Hepatocyte (in vitro differentiated cells): ENCODE measurements at regions not wholly inside any gene's neighbourhood (a gene's known extent, or its start where the extent isn't known, plus 50 kb on each side); places are given as distances from the start of the nearest gene placed in this dataset.

Source experiments
- DNase-seq: peaks from one replicate; pipeline ENCODE4 v3.0.0-alpha.2; 2016; ENCODE audit warnings: low spot score
- H2AFZ ChIP-seq: fragments of 200-600 bp; sonication (generic); 2 replicates; pipeline ENCODE4 v1.6.0; 2016; ENCODE audit warnings: antibody characterized with exemption, mild to moderate bottlenecking
- H3K27ac ChIP-seq: fragments of 200-600 bp; sonication (generic); 2 replicates; pipeline ENCODE4 v1.5.1; 2016; ENCODE audit warnings: mild to moderate bottlenecking
- H3K27me3 ChIP-seq: fragments of 200-600 bp; sonication (generic); 2 replicates; pipeline ENCODE4 v1.6.1; 2016
- H3K36me3 ChIP-seq: fragments of 200-600 bp; sonication (generic); replicated peaks from 2 replicates; pipeline ENCODE4 v1.5.1; 2016; ENCODE audit warnings: low read depth; ENCODE audit not compliant: insufficient read depth
- H3K4me1 ChIP-seq: fragments of 200-600 bp; sonication (generic); 2 replicates; pipeline ENCODE4 v1.5.1; 2016; ENCODE audit warnings: mild to moderate bottlenecking, moderate library complexity; ENCODE audit not compliant: insufficient read depth
- H3K4me2 ChIP-seq: fragments of 200-600 bp; sonication (generic); 2 replicates; pipeline ENCODE4 v1.6.0; 2016
- H3K4me3 ChIP-seq: fragments of 200-600 bp; sonication (generic); 2 replicates; pipeline ENCODE4 v1.5.1; 2016; ENCODE audit warnings: mild to moderate bottlenecking
- H3K79me2 ChIP-seq: fragments of 200-600 bp; sonication (generic); 2 replicates; pipeline ENCODE4 v1.6.0; 2017; ENCODE audit warnings: mild to moderate bottlenecking
- H3K9me2 ChIP-seq: fragments of 200-600 bp; sonication (generic); replicated peaks from 2 replicates; pipeline ENCODE4 v1.6.0; 2017; ENCODE audit warnings: mild to moderate bottlenecking; ENCODE audit not compliant: insufficient read depth
- H3K9me3 ChIP-seq: fragments of 200-600 bp; sonication (generic); 2 replicates; pipeline ENCODE4 v1.5.1; 2016; ENCODE audit warnings: low read depth, mild to moderate bottlenecking
- H4K20me1 ChIP-seq: fragments of 200-600 bp; sonication (generic); 2 replicates; pipeline ENCODE4 v1.6.0; 2016; ENCODE audit warnings: mild to moderate bottlenecking; ENCODE audit not compliant: insufficient read depth, poor library complexity, severe bottlenecking
- CTCF ChIP-seq: fragments of 200-600 bp; sonication (generic); IDR thresholded peaks from 2 replicates; pipeline ENCODE4 v1.5.1; 2016; ENCODE audit warnings: antibody characterized with exemption, mild to moderate bottlenecking; ENCODE audit not compliant: poor library complexity
- EZH2 ChIP-seq: fragments of 200-600 bp; sonication (generic); IDR thresholded peaks from 2 replicates; pipeline ENCODE4 v1.6.1; 2016; ENCODE audit warnings: antibody characterized with exemption, mild to moderate bottlenecking, borderline replicate concordance
- EZH2phosphoT487 ChIP-seq: fragments of 200-600 bp; sonication (generic); IDR thresholded peaks from one replicate; pipeline ENCODE4 v1.6.1; 2018; ENCODE audit warnings: antibody characterized with exemption, mild to moderate bottlenecking, low read depth, moderate library complexity; ENCODE audit not compliant: unreplicated experiment, severe bottlenecking
- WGBS: methylation state at CpG from one replicate; pipeline ENCODE4 v1.1.6; 2016; ENCODE audit warnings: low lambda C conversion rate; ENCODE audit errors: missing lambda C conversion rate; 5-methylcytosine and 5-hydroxymethylcytosine counted together

- Histone ChIP-seq H3K9me3 (no peaks in the 10 kb centered on the region), H3K4me1 (no peaks in the 10 kb centered on the region), H3K27me3 (no peaks in the 10 kb centered on the region), H3K4me3 (no peak overlapping the region), H2AFZ (no peak overlapping the region), H3K27ac (no peak overlapping the region), H3K36me3 (no peaks in the 10 kb centered on the region), H3K79me2 (no peaks in the 10 kb centered on the region), H3K4me2 (no peak overlapping the region), H3K9me2 (no peaks in the 10 kb centered on the region), H4K20me1 (no peaks in the 10 kb centered on the region)
- DNase-seq, result no peak
- no peak for TF ChIP-seq EZH2
- no peak for TF ChIP-seq EZH2phosphoT487
- TF ChIP-seq CTCF, result no peak
- WGBS, result 71% methylated on average over 5 of the region's 5 CpGs
Observed at GRCh38 chrX:10095698-10096432, 60.9 kb upstream of the CLCN4 start.

GRCh38 chrX:10098270-10098713 lies 58.5 kb upstream of the CLCN4 start:
- Histone ChIP-seq H3K9me3 (no peaks in the 10 kb centered on the region), H3K9me2 (no peaks in the 10 kb centered on the region), H3K4me1 (no peaks in the 10 kb centered on the region), H3K79me2 (no peaks in the 10 kb centered on the region), H3K27me3 (no peaks in the 10 kb centered on the region), H3K27ac (no peak overlapping the region), H4K20me1 (no peaks in the 10 kb centered on the region), H3K4me2 (no peak overlapping the region), H3K36me3 (no peaks in the 10 kb centered on the region), H3K4me3 (no peak overlapping the region), H2AFZ (no peak overlapping the region)
- WGBS, result 91% methylated on average over 10 of the region's 10 CpGs
- TF ChIP-seq EZH2 (no peak), EZH2phosphoT487 (no peak), CTCF (no peak)
- no peak for DNase-seq

GRCh38 chrX:10099411-10099810 lies 57.4 kb upstream of the CLCN4 start:
- no peaks in the 10 kb centered on the region for H3K4me1 ChIP-seq
- no peak overlapping the region for H3K27ac ChIP-seq
- H3K79me2 ChIP-seq, result no peaks in the 10 kb centered on the region
- H3K9me2 ChIP-seq, result no peaks in the 10 kb centered on the region
- no peak overlapping the region for H3K4me2 ChIP-seq
- no peaks in the 10 kb centered on the region for H3K36me3 ChIP-seq
- H3K4me3 ChIP-seq, result no peak overlapping the region
- DNase-seq, result no peak
- no peaks in the 10 kb centered on the region for H4K20me1 ChIP-seq
- no peaks in the 10 kb centered on the region for H3K27me3 ChIP-seq
- TF ChIP-seq EZH2, result no peak
- no peak for TF ChIP-seq CTCF
- no peak for TF ChIP-seq EZH2phosphoT487
- no peaks in the 10 kb centered on the region for H3K9me3 ChIP-seq
- WGBS, result 76% methylated on average over 5 of the region's 5 CpGs
- no peak overlapping the region for H2AFZ ChIP-seq
